ENCODE measurements at regions not wholly inside any gene's neighbourhood (a gene's known extent, or its start where the extent isn't known, plus 50 kb on each side); places are given as distances from the start of the nearest gene placed in this dataset.

DNA sequence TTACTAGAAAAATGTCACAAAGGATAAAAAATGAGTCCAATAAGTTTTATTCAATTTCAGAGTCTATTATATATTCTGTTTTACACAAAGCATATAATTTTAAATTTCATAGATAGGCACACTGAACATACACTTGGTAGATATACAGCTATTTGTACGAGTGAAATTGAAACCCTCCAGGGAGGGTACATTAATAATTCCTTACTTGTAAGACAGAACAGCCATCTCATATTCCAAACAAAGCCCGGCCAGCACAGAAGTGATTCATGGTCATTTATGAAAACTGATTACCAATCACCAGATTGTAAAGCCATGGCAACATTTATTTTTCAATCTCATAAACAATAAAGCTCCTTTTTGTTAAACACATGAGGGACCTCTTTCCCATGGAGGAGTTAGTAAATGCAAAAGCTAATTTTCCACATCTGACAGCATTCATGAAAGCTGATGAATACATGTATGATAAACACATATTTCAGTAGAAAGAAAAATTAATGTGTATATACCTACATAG lies 190.6 kb downstream of the TDRD15 start:
- DNase-seq (ENCODE audit: extremely low read depth in 1 of 11, low read depth in 9 of 11, low spot score in 4 of 11) = no peak

DNA sequence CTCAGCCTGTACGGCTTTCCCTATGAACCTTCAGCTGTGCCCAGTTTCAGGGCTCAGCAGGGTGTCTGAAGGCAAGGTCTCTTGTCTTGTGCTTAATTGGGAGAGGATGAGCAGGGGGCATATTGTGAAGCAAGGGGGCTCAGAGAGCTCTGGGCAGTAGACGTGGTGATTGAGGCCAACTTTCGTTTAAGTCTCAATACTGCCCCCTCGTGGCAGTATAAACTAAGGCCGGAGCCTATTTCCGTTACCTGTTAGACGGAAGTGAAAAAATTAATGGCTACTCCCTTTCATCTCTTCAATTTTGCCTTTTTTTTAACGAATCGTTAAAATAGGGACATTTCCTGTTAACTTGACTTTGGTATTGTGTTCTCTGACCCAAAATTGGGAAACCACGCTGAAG lies 193.4 kb downstream of the TDRD15 start:
- DNase-seq (ENCODE audit: extremely low read depth in 1 of 11, low read depth in 9 of 11, low spot score in 4 of 11) = peak in 10 of 11 donors; percentile 15 to 61 (median 40)

DNA sequence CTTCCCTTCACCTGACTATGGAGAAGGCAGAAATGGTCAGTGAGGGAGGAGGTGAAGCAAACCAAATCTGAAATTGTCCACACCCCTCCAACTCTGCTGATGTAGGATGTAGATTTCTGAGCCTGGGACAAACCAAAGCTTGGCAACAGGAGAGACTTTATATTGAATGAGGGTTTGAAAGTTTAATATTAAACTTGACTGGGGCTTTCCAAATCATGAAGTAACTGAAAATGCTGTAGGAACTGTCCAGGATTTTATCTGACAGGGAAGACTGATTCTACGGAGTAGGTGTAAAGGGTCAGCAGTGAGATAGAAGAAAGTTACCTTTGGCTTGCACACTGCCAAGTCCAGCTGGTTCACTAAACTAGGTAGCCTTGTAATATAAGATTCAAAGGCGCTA lies 194.5 kb downstream of the TDRD15 start:
- no peak for DNase-seq (ENCODE audit: extremely low read depth in 1 of 11, low read depth in 9 of 11, low spot score in 4 of 11)

DNA sequence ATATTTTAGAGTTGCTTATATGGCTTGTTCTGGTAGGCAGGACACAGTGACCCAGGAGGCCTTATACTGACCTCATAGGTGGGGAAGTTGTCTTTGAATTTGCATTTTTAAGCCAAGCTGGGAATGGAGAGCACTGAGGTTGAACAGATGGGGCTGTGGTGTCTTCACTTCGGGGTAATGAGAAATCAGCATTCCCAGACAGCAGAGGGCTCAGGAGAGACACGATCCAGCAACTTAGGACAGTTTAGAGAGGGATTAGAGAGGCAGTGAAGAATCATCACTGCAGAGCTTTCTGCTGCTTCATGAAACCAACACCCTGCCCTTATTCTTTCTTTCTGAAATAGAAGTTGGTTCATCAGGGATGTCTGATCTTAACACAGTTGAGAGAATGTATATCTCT lies 202.4 kb downstream of the TDRD15 start:
- no peak for DNase-seq (ENCODE audit: extremely low read depth in 1 of 11, low read depth in 9 of 11, low spot score in 4 of 11)

DNA sequence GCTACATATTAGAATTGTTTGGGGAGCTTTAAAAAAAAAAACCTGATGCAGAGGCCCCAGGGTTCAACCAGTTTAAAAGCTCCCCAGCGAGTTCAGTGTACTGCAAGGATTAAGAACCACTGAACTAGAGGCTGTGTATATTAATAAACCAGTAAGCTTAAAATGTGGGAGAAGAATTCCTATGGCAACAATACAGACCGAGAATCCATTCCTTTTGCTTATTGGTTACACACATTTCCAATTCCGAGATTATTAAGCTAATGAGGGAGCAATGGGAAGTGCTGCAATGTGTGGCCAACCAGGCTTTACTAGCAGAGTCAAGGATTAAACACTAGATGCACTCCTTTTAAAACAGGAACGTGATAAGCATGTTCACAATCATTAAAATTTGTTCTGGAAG lies 204.4 kb downstream of the TDRD15 start:
- no peak for DNase-seq (ENCODE audit: extremely low read depth in 1 of 11, low read depth in 9 of 11, low spot score in 4 of 11)

DNA sequence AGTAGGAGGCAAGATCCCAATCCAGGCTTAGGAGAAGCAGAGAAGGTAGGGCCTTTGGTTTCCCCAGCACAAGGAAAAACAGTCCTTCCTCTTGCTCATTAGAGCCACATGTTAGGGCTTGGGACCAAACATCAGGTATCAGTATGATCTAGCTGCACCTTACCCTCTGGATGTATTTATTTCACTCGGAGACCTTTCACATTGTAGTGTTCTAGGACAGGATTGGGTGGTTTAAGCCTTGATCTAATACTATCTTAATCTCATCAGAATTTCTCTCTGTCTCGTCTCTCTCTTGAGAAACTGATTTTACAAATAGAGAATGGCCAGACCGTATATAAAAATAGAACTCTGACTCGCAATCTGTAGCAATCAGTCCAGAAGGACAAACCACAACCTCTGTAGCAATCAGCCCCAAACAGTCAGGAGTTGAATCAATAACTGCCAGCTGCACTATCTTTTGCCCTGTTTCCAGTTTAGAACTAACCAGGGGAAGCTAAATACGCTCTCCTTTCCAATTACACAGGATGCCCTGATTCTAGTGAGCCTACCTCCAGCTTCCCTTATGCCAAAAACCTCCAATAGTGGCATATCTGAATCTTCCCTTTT lies 207.1 kb downstream of the TDRD15 start:
- no peak for DNase-seq (ENCODE audit: extremely low read depth in 1 of 11, low read depth in 9 of 11, low spot score in 4 of 11)

DNA sequence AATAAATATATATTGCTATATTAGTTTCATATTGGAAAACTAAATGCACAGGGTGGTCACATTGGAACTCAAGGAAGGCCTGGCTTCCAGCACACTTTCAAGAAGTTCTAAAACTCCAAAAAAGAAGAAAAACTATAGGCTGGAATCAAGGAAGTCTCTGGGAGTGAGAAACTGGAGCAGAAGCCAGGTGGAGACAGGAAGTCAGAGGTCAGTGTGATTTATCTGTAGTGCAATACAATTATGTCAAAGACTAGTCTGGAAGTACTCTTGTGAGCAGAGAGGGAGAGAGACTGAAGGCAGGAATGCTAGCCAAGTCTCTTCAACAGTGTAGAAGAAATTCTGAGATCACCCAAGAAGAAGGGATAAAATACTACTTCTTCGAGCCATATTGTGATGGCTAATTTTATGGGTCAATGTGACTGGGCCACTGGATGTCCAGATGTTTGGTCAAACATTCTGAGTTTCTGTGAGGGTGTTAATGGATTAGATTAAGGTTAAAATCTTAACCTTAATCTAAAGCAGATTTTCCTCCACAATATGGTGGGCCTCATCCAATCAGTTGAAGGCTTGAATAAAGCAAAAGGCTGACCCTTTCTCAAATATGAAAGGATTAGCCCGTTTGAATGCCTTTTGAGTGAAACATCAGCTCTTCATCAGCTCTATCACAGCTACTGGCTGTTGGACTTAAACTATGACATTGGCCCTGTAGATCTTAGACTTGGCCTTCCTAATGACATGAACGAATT lies 208.0 kb downstream of the TDRD15 start:
- DNase-seq (ENCODE audit: extremely low read depth in 1 of 11, low read depth in 9 of 11, low spot score in 4 of 11) = no peak

DNA sequence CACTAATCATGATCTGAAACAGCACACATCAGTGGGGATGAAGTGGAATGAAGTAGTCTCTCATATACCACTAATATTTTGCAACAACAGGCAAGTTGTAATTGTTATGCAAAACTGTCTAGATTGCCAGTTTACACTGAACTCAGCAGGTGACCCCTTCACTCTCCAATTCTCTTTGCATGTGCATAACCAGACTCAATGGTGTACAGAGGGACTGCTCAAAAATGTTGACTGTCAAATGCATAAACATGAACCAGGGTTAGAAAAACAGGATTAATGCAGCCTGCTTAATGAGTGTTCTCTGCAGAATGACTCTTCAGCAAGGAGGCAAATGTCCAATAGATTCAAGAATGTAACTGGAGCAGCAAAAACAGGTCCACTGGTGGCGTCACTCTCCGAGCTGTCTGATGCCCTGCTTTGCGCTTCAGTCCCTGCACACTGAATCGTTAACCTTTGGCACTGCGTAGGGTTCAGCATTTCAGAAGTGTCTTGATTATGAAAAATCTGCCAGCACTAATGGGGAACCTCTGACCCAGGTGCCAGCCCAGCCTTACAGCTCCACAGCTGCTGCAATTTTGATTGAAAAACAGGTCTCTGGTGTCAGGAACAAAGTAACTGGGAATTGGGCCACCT lies 209.3 kb downstream of the TDRD15 start:
- peak in 3 of 11 donors; percentile 19 to 45 (median 33) for DNase-seq (ENCODE audit: extremely low read depth in 1 of 11, low read depth in 9 of 11, low spot score in 4 of 11)

DNA sequence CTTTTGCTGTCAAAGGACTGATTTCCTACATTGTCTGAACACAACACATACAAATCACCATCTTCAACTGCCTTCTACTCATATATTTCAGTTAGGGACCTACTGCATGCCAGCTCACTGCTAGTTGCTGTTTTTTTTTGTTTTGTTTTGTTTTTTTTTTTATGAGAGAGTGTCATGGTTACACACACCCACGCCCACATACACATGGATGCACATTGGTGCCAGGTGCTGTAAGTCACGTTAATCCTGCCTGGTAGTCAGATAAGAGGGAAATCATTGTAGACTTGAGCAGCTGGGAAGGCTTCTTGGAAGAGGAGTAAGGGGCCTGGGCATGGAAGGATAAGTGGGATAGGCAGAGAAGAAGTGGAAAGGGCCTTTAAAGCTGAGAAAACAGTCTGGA lies 209.9 kb downstream of the TDRD15 start:
- no peak for DNase-seq (ENCODE audit: extremely low read depth in 1 of 11, low read depth in 9 of 11, low spot score in 4 of 11)

DNA sequence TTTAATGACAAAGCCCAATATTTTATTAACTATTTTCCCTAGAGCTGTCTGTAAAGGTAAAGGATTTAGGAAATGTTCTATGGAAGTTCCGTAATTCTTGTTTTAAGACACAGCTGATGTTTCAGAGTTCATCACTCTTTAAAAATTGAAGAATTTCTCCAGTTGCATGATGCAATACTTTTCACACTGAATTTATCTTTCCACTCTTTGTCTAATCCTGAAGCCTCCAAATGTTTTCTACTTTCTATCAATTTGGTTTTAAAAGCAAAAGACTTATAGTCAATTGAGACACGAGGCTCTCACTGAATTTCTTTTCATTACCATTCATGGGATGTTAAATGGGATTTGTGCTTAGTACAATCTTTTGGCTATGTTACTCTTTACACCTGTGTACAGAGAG lies 223.2 kb downstream of the TDRD15 start:
- DNase-seq (ENCODE audit: extremely low read depth in 1 of 11, low read depth in 9 of 11, low spot score in 4 of 11) = no peak

DNA sequence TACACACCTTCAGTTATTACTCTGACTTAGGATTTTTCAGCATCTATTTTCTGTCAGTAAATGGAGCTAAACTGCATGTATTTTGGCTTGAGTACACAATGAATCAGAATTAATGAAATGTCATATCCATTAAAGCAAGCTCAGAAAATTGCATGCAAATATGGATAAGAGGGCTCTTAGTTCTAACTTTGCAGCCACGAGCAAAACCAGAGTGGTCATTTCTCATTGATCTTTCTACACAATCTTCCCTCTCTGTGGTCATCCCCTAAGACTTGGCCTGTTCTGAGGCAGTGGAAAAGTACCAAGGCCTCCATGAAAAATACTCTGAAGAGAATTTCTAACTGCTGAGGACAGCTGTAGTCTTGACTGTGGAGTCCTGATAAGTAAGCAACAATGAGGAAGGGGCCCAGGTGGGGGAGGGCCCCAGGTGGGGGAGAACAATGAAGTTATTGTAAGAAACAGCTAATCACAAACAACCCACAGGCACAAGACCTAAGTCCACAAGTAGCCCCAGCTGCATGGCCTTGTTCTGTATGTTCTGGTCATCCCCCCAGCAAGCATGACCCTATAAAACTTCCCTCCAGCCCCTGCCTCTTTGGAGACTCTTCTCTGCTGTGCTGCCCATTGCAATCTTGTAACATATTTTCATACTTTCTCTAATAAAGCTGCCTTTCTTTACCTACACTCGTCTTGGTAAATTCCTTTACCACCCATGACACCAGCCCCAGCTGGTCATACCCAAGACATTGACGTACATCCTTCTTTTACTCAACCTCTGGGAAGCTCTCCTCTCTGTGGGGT lies 230.3 kb downstream of the TDRD15 start:
- no peak for DNase-seq (ENCODE audit: extremely low read depth in 1 of 11, low read depth in 9 of 11, low spot score in 4 of 11)

DNA sequence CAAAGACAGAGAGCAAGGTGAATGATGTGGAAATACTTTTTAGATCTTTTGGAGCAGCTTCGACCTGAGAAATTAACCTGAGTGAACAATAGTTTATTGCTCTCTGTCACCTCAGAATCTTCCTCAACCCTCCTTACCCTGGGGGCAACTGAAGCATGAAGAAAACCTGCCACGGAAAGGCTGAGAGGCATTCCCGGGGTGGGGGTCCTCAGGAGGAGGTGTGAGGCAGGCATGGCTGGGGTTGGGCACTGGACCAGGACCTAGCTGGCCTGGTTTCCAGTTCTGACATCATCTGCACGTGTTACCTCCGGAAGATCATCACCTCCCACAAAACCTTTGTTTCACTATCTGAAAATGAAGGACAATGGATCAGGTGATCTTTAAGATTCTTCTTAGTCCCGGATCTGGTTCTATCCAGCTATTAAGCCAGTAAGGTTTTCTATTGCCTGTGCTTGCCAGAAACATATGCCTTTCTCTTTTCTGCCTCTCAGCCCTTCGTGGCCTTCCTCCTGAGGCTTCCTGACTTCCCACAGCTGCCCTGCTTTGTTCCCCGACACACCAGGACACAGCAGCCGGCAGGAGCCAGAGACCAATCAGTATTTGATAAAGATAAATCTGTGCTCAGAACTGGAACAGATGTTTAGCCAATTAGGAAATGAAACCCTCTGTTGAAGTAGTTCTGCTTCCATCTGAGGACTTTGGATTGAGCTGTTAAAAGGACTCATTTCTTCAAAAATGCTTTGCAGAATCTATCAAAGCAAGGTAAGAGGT lies 232.5 kb downstream of the TDRD15 start:
- peak in 4 of 11 donors; percentile 12 to 37 (median 23) for DNase-seq (ENCODE audit: extremely low read depth in 1 of 11, low read depth in 9 of 11, low spot score in 4 of 11)

DNA sequence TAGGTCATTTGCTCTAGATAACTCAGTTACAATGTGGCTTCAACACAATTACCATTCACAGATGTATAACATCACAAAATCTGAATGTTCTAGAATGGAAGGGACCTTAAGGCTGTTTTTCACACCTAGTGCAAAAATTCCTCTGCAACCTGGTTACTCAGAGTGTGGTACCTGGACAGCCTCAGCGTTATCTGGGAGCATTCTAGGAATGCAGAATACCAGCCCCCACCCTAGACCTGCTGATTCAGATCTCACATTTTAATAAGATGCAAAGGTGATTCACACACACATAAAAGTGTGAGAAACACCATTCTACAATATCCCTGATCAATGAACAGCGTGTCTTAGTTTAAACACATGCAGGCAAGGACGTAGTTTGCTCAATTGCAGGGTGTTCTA lies 233.1 kb downstream of the TDRD15 start:
- DNase-seq (ENCODE audit: extremely low read depth in 1 of 11, low read depth in 9 of 11, low spot score in 4 of 11) = no peak

DNA sequence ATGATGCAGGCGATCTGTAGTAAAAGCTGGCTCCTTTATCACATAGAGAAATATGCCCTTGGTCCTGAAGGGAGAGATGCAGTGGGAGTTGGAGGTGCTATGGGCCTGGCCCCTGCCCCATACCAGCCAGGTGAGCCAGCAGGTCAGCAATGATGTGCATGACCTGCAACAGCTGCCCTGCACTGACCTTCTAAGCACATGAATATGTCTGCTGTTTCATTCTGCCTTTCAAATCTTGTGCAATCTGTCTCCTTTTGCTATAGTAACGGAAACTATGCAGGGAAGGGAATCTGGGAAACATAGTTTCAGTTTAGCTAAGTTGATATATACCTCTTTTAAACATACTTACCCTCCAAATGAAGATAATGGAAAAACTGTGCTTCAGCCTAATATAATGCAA lies 235.2 kb downstream of the TDRD15 start:
- DNase-seq (ENCODE audit: extremely low read depth in 1 of 11, low read depth in 9 of 11, low spot score in 4 of 11) = no peak

DNA sequence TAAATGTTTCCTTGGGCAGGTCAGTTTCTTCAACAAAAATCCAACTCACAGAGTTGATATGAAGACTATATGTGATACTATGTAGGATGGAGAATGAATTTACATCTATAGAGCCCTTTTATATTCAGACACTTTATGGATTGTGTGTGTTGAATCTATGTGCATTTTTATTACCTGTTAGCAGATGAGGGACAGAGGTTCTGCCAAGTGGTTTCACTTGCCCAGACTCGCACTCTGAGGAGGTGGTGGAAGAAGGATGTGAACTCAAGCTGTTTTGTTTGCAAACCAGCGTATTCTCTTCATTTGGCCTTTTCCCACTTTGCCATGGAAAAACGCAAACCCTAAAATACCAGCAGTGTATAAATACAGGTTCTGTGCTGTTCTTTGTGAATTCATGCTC lies 237.6 kb downstream of the TDRD15 start:
- DNase-seq (ENCODE audit: extremely low read depth in 1 of 11, low read depth in 9 of 11, low spot score in 4 of 11) = no peak

DNA sequence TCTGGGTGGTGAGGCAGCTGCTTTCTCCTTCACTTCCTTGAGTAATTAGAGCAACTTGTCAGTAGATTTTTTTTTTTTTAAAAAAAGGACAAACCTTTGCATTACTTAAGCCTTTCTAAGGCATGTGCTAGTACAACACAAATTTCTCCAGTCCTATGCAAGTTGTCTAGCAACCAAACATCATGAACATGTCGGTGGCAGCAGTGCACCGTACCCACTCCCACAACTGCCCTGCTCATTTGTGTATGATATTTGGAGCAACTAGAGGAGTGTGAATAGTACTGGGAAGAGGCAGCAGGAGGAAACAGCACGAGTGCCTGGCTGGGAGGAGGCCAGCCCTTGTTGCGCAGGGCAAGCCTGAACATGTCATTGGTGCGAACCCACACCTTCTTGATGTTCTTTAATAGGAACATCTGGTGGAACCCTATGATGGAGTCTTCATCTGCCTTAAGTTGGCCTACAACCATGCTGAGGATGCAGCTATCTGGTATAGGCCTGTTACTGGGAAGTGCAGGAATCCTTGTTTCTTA lies 238.3 kb downstream of the TDRD15 start:
- DNase-seq (ENCODE audit: extremely low read depth in 1 of 11, low read depth in 9 of 11, low spot score in 4 of 11) = no peak

DNA sequence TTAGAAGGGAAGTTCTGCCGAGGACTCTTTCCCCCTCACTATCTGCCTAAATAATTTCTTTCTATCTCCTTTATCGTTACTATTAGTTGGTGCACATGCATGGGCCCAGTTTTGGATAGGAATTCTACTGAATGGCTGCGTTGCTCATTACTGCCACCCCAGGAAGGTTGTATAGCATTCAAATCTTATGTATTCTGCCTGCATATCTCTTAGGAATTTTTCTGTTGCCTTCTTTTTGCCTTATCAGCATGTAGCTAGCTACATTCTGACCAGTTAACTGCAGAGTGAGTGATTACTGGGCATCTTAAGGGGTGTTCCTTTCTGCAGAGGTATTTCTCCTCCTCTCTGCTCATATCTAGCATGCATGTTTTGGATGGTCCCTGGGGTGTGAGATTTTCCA lies 239.6 kb downstream of the TDRD15 start:
- no peak for DNase-seq (ENCODE audit: extremely low read depth in 1 of 11, low read depth in 9 of 11, low spot score in 4 of 11)

DNA sequence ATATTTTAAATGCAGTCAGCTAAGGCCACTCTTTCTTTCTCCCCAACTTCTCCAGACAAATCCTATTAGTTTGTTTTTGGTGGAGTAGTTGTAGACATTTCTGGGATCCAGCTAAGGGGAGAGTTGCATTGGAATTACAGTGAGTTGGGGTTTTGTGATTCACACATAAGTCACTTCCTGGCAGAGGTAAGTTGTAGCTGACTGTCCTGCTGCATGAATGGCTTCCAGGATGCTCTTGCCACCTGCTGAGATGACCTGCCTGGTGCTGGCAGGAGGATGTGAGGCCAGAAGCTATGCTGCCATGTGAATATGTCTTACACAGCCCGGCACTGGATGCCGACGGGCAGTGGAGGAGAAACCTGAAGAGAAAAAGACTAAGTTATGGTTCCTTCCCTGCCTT lies 243.7 kb downstream of the TDRD15 start:
- DNase-seq (ENCODE audit: extremely low read depth in 1 of 11, low read depth in 9 of 11, low spot score in 4 of 11) = no peak

DNA sequence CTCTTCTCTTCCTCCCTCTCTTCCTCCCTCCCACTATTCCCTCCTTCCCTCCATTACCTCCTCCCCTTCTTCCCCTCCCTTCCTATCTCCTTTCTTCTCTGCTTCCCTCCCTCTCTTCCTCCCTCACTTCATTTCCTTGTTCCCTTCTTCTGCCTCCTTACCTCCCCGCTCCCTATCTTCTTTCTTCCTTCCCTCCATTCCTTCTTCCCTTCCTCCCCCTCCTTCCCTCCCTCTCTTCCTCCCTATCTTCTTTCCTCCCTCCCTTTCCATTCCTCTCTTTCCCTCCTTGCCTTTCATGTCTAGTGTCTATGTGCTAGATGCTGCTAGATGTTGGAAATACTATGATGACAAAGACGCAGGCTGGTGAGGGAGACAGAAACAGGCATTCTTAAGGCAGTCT lies 246.0 kb downstream of the TDRD15 start:
- DNase-seq (ENCODE audit: extremely low read depth in 1 of 11, low read depth in 9 of 11, low spot score in 4 of 11) = no peak
